GM18858 (cell line): ENCODE measurements at regions not wholly inside any gene's neighbourhood (a gene's known extent, or its start where the extent isn't known, plus 50 kb on each side); places are given as distances from the start of the nearest gene placed in this dataset.

Experiments
- ATAC-seq: cut with Tn5 transposase; IDR thresholded peaks from one replicate; pipeline ENCODE4 v1.9.1; 2021; ENCODE audit not compliant: unreplicated experiment

DNA sequence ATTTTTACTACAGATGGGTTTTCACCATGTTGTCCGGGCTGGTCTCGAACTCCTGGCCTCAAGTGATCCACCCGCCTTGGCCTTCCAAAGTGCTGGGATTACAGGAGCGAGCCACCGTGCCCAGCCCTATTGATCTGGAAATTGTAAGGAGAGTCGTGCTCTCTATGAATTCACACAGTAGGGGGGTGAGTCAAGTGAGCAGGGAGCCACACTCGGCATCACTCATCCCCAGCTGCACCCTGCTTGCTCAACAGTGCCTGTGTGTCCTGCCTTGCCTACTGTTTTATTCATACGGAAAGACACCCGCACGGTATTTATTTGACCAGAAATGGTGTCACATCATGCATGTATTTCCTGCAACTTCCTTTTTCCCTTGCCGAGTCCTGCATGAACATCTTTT is 157.2 kb upstream of the FOXF1 start:
- ATAC-seq: no peak

DNA sequence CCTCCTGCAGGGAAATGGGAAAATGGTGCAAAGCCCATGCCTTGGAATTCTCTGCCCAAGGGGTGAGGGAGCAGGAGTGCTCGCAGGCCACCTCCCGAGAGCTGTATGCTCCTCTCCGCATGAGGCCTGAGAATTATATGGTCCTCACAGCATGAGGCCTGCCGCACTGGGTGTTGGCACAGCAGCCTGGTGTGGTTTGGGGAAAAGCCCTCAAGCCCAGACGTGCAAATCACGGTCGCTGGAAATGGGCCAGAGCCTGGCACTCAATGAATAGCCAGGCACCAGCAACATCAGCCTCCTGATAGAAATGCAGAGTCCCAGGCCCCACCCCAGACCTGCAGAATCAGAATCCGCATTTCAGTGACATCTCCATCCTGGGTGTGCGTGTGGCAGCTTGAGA is 156.4 kb upstream of the FOXF1 start:
- no peak for ATAC-seq

DNA sequence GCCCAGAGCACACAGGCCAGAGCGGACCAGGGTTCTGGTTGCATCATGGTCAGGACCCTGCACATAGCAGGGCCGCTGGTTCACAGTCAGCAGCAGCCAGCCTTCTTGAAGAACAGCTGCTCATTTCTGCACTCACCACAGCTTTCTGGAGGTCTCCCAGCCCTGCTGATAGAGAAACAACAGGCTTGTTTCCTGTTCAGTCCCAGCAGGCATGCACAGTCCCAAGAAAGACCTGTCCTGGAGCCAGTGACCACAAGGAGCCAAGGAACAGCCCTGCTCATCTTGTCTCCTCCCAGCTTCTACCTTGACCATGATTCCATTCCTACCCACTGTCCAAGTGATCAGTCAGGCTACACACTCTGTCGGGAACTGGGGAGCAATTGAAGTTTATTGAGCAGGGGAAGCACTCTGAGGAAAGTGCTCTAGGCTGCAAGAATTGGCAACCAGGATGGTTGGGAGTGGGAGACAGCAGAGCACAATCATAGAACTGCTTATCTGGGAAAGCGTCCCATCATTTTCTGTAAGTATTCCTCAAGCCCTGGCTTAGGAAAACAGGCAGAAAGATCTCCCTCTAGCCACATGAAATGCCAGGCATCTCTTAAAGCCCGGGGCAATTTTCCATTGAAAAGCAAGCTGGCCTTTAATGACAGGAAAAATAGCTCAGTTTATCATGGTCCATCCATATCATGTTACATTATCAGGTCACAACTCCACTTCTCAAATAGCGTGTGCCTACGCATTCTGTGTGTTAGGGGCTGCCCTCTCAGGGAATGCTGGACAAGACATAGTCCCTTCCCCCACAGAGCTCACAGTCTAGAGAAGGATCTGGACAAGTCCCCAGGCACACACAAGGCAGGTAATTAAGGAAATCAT is 155.4 kb upstream of the FOXF1 start:
- ATAC-seq: no peak

DNA sequence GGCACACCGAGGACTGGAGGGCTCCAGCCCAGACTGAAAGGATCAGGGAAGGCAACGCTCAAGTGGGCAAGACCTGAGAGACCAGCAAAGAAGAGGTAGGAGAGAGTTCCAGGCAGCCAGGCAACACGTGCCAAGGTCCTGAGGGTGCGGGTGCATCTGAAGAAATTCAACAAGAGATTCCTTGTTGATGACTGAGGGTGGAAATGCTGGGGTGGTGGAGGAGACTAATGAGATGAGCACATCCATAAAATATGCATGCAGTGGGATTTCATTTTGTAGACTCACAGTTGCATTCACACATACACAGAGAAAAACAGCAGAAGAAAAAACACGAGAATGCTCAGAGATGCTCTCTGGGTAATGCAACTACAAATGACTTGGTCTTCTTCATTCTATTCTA is 154.8 kb upstream of the FOXF1 start:
- ATAC-seq: no peak

DNA sequence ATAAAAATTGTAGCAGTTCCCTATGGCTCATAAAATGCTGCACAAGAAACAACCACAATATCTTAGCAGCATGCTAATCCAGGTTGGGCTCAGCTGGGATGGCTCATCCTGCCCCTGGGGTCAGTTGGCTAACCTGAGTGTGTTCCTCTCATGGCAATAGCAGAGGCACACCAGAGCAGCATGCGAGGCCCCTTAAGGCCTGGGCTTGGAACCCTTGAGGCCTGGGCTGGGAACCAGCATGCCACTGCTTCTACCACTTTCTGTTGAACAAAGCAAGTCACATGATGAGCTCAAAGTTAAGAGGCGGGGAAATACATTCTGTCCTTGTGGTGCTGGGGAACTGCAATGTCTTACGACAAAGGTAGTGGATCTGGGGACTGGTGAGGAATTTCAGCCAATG is 154.4 kb upstream of the FOXF1 start:
- no peak for ATAC-seq

DNA sequence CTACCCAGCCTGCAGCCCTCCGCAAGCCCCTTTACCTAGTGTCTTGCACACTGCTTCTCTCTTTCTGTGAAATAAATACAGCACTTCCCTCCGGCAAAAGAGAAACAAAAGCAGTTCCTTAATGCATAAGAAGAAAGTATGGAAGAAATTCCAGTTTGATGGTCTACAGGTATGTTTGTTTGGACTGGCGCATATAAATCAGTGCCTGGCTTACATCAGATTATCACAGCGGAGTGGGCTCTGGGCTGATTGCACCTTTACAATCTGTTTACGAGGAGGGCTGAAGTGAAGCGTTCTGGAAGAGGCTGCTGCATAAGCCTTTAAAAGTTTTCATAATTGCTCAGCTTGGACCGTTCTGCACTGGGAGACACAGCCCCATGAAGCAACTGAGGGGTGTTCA is 153.5 kb upstream of the FOXF1 start:
- no peak for ATAC-seq

DNA sequence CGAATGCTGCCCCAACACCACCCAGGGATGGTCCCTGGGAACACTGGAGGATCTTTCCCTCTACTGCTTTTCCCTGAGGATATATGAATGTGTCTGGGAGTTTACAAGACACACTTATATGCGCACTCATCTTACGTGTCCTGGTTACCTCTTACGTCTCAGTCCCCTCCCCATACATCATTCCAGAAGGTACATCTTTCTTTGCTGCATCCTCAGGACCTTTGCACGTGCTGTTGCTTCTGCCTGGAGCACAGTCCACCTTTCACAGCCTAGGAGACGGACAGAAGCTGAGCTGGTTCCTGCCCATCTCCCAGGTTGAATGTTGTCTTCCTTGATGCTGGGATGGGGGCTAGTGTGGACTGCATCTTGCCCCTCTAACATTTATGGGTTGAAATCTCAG is 153.0 kb upstream of the FOXF1 start:
- ATAC-seq: no peak

DNA sequence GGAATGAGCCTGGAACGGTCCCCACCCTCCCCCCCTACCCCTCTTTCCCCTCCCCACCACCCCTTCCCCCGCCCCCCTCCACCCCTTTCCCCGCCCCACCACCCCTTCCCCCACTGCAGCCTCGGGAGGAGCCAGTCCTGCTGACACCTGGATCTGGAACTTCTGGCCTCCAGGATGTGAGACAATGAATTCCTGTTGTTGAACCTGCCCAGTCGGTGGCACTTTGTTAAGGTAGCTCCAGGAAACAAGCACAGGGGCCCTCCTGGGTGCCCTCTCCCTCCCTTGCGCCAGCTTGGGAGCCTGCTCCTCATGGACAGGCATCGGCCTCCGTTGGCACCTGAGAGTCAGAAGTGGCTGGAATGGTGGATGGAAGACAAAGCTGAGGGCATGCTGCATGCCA is 152.4 kb upstream of the FOXF1 start:
- no peak for ATAC-seq

DNA sequence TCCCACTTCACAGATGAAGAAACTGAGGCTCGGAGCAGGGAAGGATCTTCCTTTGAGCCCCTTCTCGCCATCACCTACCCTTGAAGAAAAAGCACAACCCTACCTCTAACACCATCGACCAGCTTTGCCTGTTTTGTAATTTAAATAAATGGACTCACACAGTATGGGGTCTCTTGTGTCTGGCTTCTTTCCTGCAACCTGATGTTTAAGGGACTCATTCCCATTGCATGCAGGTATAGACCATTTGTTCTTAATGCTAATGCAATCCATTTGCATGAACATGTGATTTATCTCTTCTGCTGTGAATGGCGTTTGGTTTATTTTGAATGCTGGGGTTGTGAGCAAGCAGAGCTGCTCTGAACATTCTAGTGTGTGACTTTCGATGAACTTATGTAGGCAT is 150.8 kb upstream of the FOXF1 start:
- ATAC-seq: no peak

DNA sequence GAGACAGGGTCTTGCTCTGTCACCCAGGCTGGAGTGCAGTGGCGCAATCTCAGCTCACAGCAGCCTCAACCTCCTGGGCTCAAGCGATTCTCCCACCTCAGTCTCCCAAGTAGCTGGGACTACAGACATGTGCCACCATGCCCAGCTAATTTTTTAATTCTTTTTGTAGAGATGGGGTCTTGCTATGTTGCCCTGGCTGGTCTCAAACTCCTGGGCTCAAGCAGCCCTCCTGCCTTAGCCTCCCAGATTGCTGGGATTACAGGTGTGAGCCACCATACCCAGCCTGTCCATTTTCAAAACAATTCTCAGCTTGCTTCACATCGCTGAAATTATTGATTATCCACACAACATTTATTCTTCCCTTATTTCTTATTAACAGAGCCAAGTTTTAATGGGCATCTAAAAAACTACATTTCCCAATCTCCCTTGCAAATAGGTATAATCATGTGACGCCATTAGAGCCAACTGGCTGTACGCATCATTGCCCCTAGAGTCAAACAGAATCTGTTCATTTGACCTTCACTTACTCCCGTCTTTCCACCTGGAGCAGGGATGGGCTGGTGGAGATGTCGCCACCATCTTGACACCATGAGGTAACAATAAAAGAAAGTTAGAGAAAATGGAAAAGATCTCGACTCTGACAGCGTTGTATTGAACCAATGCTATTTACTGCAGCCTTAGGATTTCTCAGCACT is 148.0 kb upstream of the FOXF1 start:
- no peak for ATAC-seq

DNA sequence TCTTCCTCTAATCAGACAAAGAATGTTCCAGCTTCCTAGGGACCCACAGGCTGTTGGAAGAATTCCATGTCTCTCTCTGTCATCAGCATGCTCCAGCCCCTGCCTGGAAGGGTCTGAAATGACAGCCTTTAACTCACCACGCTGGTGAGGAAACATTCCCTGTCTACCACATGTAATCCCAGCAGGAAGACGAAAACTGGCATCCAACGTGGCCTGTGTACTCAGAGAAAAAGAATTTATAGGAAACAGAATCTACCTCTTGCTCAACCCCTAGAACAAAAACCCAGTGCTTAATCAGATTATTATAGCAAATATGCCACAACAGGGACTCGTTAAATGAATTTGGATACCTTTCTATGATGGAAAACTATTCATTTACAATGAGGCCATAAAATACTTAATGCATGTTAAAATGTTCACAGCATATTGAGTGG is 147.3 kb upstream of the FOXF1 start:
- ATAC-seq: no peak

DNA sequence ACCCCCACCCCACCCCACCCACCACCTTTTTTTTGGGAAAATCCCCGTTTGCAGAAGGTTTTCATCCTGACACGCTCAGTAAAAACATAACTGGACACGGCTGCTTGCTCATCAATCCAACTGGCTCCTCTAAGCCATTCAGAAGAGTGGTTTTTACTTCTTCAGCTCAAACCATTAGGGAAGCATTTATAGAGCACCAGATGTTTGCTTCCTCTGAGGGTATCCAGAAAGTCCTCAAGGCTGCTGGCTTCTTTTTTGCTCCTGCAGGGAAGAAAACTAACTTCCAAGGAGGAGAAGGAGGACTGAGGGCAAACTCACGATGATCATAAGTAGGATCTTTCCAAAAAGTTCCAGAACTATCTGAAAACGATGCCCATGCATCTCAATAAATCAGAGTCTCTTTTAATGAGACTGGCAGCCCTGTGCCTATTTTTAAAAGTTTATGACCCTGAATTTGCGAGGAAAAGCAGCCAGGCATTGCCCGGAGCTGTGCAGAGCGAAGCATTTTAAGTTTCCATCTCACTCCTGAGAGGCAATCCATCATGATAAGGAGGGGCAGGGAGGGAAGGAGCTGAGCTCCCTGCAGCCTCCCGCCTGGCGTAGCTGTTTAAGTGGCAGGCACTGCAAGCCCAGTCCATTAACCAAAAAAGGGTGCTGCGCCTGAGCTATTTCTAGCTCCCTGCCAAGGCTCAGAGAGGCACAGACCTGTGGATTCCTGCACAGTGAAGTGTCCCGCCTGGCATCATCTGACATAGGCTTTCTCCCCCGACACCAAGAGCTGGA is 146.3 kb upstream of the FOXF1 start:
- ATAC-seq: no peak

DNA sequence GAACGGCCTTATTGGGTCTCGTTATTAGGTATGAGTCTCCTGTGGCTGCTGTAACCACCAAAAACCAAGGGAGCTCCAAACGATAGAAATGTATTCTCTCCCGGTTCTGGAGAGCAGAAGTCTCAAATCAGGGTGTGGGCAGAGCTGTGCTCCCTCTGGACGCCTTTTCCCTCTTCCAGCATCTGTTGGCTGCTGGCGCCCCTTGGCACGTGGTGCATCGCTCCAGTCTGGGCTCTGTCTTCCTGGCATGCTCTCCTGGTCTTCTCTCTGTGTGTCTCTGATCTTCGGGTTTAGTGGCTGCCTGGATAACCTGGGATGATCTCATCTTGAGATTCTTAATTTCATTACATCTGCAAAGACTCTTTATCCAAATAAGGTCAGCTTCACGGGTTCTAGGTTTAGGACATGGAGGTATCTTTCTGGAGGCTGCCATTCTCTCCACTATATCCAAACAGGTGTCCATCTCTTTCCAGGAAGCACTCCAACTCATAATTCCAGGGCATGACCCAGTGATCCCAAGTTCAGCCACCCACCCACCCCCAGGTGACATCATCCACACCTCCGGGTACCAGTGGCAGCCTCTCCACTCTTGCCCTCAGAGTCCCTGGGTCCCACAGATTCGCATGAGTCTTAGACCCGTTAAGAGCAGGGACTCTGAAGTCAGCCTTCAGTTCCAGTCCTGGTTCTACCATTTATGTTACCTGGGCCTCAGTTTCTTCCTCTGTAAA is 145.5 kb upstream of the FOXF1 start:
- no peak for ATAC-seq

DNA sequence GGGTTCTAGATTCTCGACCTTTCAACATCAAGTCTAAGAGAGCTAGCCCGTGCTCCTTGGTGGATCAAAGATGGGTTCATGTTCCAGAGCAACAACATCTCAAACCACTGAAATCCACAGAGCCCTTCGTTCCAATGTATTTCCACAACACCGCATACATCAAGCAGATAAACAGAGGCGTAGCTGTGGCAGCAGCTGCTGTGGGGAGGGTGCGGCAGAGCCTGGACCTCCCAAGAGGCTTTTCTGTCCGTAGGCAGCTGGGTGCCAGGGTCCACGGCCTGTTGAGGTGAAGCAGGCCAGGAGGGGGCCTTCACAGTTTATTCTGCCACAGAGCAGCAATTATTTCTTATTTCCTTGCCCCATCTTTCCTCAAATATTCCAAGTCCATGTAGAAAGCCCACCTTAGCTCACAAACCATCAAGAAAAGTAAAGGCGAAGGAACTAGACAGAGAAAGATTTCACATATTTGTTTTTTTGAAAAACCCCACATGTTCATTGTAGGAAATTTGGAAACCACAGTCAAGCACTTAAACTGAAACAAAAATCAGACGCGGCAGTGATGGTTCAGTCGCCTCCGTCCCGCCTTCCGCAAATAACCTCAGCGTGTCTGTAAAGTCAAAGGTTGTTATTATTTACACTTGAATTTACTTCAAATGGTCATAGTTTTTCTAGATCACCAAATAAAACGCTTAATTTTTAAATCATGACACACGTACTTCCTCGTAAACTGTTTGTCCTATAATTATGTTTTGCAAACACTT is 144.6 kb upstream of the FOXF1 start:
- no peak for ATAC-seq

DNA sequence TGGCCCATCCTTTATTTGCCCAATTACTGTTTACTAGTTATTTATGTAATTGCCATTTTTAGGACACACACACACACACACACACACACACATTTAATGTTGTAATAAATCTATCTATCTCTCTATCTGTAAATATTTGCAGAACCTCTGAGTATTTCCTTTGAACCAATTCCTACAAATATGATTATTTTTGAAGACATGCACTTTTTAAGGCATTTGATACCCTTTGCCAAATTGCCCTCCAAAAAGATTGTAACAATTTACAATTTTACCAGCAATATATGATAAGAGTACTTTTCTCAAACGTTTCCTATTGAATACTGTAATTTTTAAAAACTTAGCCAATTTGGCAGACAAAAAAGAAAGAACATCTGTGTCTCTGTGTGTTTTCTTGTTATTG is 143.8 kb upstream of the FOXF1 start:
- ATAC-seq: no peak

DNA sequence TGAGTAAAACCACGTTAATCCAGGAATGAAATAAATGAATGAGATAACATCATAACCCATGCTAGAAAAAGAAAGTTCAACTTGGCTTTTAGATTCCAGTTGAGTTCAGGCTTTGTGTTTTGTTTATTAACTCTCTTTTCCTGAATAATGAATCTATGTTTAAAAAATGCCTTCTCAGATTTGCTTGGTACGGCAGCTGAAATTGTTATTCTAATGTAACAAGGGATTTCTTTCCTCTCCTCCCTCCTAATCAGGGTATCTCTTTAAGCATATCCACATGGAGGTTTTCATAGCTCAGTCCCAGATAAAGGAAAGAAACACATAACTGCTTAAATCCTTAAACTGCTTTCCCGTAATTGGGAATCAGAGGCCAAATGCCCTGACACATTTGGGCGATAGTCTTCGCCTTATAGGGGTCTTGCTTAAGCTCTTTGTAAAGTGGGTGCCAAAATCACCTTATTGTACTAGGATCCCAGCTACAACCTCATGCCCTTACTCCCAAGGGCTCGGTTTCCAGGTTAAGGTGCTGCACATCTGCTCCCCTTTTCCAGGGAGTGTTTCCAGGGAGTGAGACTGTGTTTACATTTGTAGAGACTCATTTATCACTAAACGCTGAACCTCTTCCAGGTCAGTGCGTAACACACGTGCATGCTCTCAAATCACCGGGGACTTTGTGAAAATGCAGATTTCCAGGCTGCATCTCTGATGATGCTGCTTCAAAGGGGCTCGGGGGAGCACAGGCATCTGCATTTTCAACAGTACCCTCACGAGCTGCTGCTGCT is 142.8 kb upstream of the FOXF1 start:
- no peak for ATAC-seq

DNA sequence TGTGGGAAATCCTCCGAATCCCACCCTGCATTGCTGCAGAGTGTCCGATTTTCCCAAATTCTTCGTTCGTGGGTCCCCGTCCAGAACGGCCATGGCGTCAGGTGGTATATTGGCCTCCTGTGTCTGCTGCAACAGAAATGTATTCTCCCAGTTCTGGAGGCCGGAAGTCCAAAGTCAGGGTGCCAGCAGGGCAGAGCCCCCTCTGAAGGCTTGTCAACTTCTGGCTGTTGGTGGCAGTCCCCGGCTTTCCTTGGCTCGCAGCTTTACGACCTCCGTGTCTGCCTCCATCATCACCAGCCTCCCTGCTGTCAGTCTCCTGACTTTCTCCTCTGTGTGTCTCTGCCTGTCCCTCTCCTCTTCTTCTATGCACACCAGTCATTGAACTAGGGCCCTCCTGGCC is 142.1 kb upstream of the FOXF1 start:
- no peak for ATAC-seq

DNA sequence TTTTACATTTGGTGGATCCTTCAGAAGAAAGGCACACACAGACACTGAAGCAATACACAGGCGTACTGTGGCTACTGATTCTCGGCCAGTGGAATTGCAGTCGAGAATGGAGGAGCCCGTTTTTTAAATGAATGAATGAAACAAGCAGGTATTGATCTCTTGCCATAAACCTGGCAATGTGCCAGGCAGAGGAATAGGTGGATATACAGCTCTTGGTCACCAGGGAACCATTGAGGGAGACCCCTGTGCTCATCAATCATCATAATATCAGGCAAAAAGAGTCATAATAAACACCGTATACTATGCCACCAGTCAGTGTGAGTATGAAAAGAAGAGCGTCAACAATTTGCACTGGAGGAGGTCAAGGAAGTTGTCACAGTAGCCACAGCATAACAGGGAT is 140.3 kb upstream of the FOXF1 start:
- ATAC-seq: no peak

DNA sequence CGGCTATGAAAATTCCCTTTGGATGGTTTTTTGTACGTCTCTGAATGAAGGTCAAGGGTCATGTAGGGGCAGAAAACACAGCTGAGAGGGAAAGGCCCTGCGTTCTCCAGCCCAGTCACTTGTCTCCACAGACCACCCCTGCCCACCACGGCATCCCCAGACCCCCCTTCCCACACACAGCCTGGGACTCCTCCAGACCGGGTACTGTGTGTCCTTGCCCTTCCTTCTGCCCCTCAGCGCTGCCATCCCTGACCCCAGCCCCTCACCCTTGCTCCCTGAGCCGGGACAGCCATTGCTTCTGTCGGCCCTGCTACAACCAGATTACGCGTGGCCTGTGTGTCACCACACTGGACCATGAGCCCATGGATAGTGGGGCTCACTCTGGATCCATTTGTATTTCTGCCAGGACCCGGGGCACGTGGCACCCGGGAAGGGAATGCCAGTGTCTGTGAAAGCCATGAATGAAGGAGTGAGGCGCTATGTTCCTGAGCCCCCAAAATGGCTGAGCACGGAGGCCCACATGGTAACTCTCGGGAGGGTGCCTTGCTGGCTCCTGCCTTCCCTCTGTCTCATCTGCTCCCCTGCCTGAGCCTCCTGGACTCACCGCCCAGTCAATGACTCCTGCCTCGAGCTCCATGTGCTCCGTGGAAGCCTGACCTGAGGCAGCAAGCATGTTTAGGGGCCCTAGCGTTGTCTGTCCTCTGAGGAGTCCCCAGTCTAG is 139.1 kb upstream of the FOXF1 start:
- ATAC-seq: no peak
